ENCODE measurements at regions not wholly inside any gene's neighbourhood (a gene's known extent, or its start where the extent isn't known, plus 50 kb on each side); places are given as distances from the start of the nearest gene placed in this dataset.
"Not testable (repeated sequence)": the region's sequence is repeated elsewhere in the genome, so short reads cannot be mapped to it uniquely, and the experiment has no call there.

GRCh38 chr3:127457094-127457475 lies 133.4 kb downstream of the TPRA1 start:
- no peak for DNase-seq

GRCh38 chr3:127456471-127457093 lies 134.0 kb downstream of the TPRA1 start:
- no peak for DNase-seq

- peak; percentile 34 for DNase-seq
These were observed 134.7 kb downstream of the TPRA1 start for GRCh38 chr3:127455541-127456450.

- DNase-seq: no peak
These were observed 135.6 kb downstream of the TPRA1 start for GRCh38 chr3:127454968-127455367.

- no peak for DNase-seq
These were observed 136.5 kb downstream of the TPRA1 start for GRCh38 chr3:127454051-127454450.

GRCh38 chr3:127452321-127452821 lies 138.2 kb downstream of the TPRA1 start:
- no peak for DNase-seq

- DNase-seq: no peak
These were observed 139.2 kb downstream of the TPRA1 start for GRCh38 chr3:127451321-127451720.

GRCh38 chr3:127450331-127450730 lies 140.2 kb downstream of the TPRA1 start:
- no peak for DNase-seq

GRCh38 chr3:127449486-127450212 lies 140.9 kb downstream of the TPRA1 start:
- no peak for DNase-seq

- DNase-seq: no peak
These were observed 141.9 kb downstream of the TPRA1 start for GRCh38 chr3:127448671-127449070.

GRCh38 chr3:127448161-127448561 lies 142.4 kb downstream of the TPRA1 start:
- DNase-seq: no peak

GRCh38 chr3:127446756-127447155 lies 143.8 kb downstream of the TPRA1 start:
- DNase-seq: no peak

GRCh38 chr3:127445581-127446343 lies 144.8 kb downstream of the TPRA1 start:
- no peak for DNase-seq

GRCh38 chr3:127444761-127445160 lies 145.8 kb downstream of the TPRA1 start:
- no peak for DNase-seq

GRCh38 chr3:127443581-127444375 lies 146.8 kb downstream of the TPRA1 start:
- no peak for DNase-seq

GRCh38 chr3:127442506-127442905 lies 148.0 kb downstream of the TPRA1 start:
- DNase-seq: no peak

- no peak for DNase-seq
These were observed 148.8 kb downstream of the TPRA1 start for GRCh38 chr3:127441764-127442163.

GRCh38 chr3:127440384-127440783 lies 150.1 kb downstream of the TPRA1 start:
- DNase-seq: no peak

GRCh38 chr3:127439621-127440020 lies 150.9 kb downstream of the TPRA1 start:
- no peak for DNase-seq

- DNase-seq: no peak
These were observed 151.1 kb upstream of the PRR20G start for GRCh38 chr3:127438951-127439350.

- DNase-seq: no peak
These were observed 150.5 kb upstream of the PRR20G start for GRCh38 chr3:127438371-127438770.

GRCh38 chr3:127435299-127435698 lies 147.5 kb upstream of the PRR20G start:
- DNase-seq: not testable (repeated sequence)

All from GDM1 (cell line).